ENCODE measurements at regions not wholly inside any gene's neighbourhood (a gene's known extent, or its start where the extent isn't known, plus 50 kb on each side); places are given as distances from the start of the nearest gene placed in this dataset.

- no peak overlapping the region for H3K9ac ChIP-seq (replicated peaks; ENCODE audit: extremely low read depth, insufficient read depth, low read length)
- peaks cover 5% of the 10 kb centered on the region for H3K4me1 ChIP-seq (ENCODE audit: control insufficient read depth, extremely low read depth, insufficient read depth, low read length)
- dilution Hi-C loops (cut with MboI; ENCODE audit: extremely low pct_ligation_motif_present, low sequenced_read_pairs) (no loop called here), intact Hi-C loops (cut with micrococcal nuclease) (no loop called here)
- ChIA-PET CTCF (interaction anchor here (0.9 to 1.6 kb wide), 3 partner anchors 13 to 127 kb away, joined by 3 to 4 read pairs (median 4); no protein-coding TSS in a partner anchor), POLR2A (no interaction called here)
- no peak overlapping the region for H3K4me3 ChIP-seq (replicated peaks in 1 of 3; ENCODE audit: insufficient read depth in 1 of 3, low read depth in 1 of 3, low read length in 3 of 3)
- no TSS peak for BruUV-seq (replicated peaks)
- DNase-seq (ENCODE audit: low read depth, low spot score) (peak; percentile 35), FAIRE-seq (no peak)
- H3K36me3 ChIP-seq (ENCODE audit: control insufficient read depth in 2 of 2, extremely low read depth in 1 of 2, insufficient read depth in 2 of 2, low read length in 2 of 2), result no peaks in the 10 kb centered on the region
- H3K9me3 ChIP-seq (replicated peaks; ENCODE audit: control insufficient read depth, insufficient read depth, low read length), result no peaks in the 10 kb centered on the region
- H3K9me1 ChIP-seq (replicated peaks; ENCODE audit: control insufficient read depth, extremely low read depth, insufficient read depth, low read length), result no peaks in the 10 kb centered on the region
- no peak overlapping the region for H3K27ac ChIP-seq (ENCODE audit: insufficient read depth, low read depth, low read length)
- no peaks in the 10 kb centered on the region for H3K79me2 ChIP-seq (ENCODE audit: control insufficient read depth, insufficient read depth, low read length)
- H4K20me1 ChIP-seq (replicated peaks; ENCODE audit: control insufficient read depth, extremely low read depth, insufficient read depth, low read length), result no peaks in the 10 kb centered on the region
- H2AFZ ChIP-seq (ENCODE audit: low read depth, low read length), result no peak overlapping the region
- H3K4me2 ChIP-seq (ENCODE audit: insufficient read depth, low read length), result no peak overlapping the region
- no peaks in the 10 kb centered on the region for H3K27me3 ChIP-seq (ENCODE audit: control insufficient read depth in 2 of 2, insufficient read depth in 2 of 2, low read length in 2 of 2)
- TF ChIP-seq, protein P1, sequence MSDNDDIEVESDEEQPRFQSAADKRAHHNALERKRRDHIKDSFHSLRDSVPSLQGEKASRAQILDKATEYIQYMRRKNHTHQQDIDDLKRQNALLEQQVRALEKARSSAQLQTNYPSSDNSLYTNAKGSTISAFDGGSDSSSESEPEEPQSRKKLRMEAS (IDR thresholded peaks at IDR 0.05; ENCODE audit: insufficient read depth, insufficient read length), result no peak
- TF ChIP-seq POLR2AphosphoS5 (IDR thresholded peaks at IDR 0.05; ENCODE audit: insufficient read depth, low read depth, low read length), result no peak
- no peak for TF ChIP-seq EZH2 (IDR thresholded peaks at IDR 0.05; ENCODE audit: borderline replicate concordance, low read depth, low read length, severe bottlenecking)
- no peak for TF ChIP-seq JUN (IDR thresholded peaks at IDR 0.05; ENCODE audit: borderline replicate concordance, insufficient read depth, insufficient read length, low read depth)
- TF ChIP-seq FOS (IDR thresholded peaks at IDR 0.05; ENCODE audit: borderline replicate concordance, insufficient read depth, low read length), result no peak
- TF ChIP-seq, protein P2, sequence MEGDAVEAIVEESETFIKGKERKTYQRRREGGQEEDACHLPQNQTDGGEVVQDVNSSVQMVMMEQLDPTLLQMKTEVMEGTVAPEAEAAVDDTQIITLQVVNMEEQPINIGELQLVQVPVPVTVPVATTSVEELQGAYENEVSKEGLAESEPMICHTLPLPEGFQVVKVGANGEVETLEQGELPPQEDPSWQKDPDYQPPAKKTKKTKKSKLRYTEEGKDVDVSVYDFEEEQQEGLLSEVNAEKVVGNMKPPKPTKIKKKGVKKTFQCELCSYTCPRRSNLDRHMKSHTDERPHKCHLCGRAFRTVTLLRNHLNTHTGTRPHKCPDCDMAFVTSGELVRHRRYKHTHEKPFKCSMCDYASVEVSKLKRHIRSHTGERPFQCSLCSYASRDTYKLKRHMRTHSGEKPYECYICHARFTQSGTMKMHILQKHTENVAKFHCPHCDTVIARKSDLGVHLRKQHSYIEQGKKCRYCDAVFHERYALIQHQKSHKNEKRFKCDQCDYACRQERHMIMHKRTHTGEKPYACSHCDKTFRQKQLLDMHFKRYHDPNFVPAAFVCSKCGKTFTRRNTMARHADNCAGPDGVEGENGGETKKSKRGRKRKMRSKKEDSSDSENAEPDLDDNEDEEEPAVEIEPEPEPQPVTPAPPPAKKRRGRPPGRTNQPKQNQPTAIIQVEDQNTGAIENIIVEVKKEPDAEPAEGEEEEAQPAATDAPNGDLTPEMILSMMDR (IDR thresholded peaks at IDR 0.05; ENCODE audit: extremely low read depth in 1 of 2, insufficient read depth in 1 of 2, low read depth in 1 of 2, low read length in 2 of 2), result no peak
- TF ChIP-seq GATA2 (IDR thresholded peaks at IDR 0.05; ENCODE audit: insufficient read depth, insufficient read length, low read depth, low read length), result no peak
- TF ChIP-seq POLR2A (IDR thresholded peaks at IDR 0.05; ENCODE audit: low read depth, low read length), result no peak
- no peak for TF ChIP-seq MYC (IDR thresholded peaks at IDR 0.05; ENCODE audit: low read depth, low read length)
These were observed 977.2 kb upstream of the NUDT12 start for GRCh38 chr5:104539618-104540350.

All from endothelial cell of umbilical vein (primary cell).